Endothelial cell (in vitro differentiated cells): ENCODE measurements at regions not wholly inside any gene's neighbourhood (a gene's known extent, or its start where the extent isn't known, plus 50 kb on each side); places are given as distances from the start of the nearest gene placed in this dataset.

ENCODE experiments used
- DNase-seq: peaks from one replicate; pipeline ENCODE4 v3.0.0; 2021; ENCODE audit warnings: low spot score
- H3K27ac Mint-ChIP-seq: one replicate; pipeline ENCODE4 v1.8.0; 2021; ENCODE audit warnings: mixed read lengths, inconsistent platforms; ENCODE audit not compliant: unreplicated experiment
- H3K27me3 Mint-ChIP-seq: one replicate; pipeline ENCODE4 v1.8.0; 2021; ENCODE audit warnings: mild to moderate bottlenecking, moderate library complexity, mixed read lengths, inconsistent platforms; ENCODE audit not compliant: unreplicated experiment
- H3K36me3 Mint-ChIP-seq: one replicate; pipeline ENCODE4 v1.8.0; 2021; ENCODE audit warnings: mild to moderate bottlenecking, low read depth, mixed read lengths, inconsistent platforms; ENCODE audit not compliant: unreplicated experiment
- H3K4me1 Mint-ChIP-seq: one replicate; pipeline ENCODE4 v1.8.0; 2021; ENCODE audit warnings: mild to moderate bottlenecking, mixed read lengths, inconsistent platforms; ENCODE audit not compliant: unreplicated experiment
- H3K4me3 Mint-ChIP-seq: one replicate; pipeline ENCODE4 v1.8.0; 2021; ENCODE audit warnings: mild to moderate bottlenecking, mixed read lengths, inconsistent platforms; ENCODE audit not compliant: unreplicated experiment
- H3K9me3 Mint-ChIP-seq: one replicate; pipeline ENCODE4 v1.8.0; 2021; ENCODE audit warnings: mixed read lengths, inconsistent platforms; ENCODE audit not compliant: unreplicated experiment
- TF ChIP-seq, protein P1 (sequence below): fragments of 200-600 bp; sonication (generic); IDR thresholded peaks from one replicate; pipeline ENCODE4 v1.5.0; 2021; ENCODE audit warnings: antibody characterized with exemption; ENCODE audit not compliant: unreplicated experiment

DNA sequence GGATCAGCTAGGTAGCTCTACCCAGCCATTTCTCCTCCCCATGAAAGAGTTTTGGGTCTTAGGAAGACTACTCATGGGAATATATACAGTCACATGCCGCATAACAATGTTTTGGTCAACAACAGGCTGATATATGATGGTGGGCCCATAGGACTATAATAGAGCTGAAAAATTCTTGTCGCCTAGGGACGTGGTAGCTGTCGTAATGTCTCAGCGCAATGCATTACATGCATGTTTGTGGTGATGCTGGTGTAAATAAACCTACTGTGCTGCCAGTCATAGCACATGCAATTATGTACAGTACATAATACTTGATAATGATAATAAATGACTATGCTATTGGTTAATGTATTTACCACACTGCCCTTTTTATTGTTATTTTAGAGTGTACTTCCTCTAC lies 78.2 kb upstream of the DLX6 start:
- Mint-ChIP-seq H3K27ac (no peak overlapping the region), H3K9me3 (no peaks in the 10 kb centered on the region), H3K4me1 (no peaks in the 10 kb centered on the region), H3K4me3 (no peak overlapping the region), H3K36me3 (no peaks in the 10 kb centered on the region), H3K27me3 (peaks cover 3% of the 10 kb centered on the region)
- no peak for DNase-seq
- TF ChIP-seq, protein P1, sequence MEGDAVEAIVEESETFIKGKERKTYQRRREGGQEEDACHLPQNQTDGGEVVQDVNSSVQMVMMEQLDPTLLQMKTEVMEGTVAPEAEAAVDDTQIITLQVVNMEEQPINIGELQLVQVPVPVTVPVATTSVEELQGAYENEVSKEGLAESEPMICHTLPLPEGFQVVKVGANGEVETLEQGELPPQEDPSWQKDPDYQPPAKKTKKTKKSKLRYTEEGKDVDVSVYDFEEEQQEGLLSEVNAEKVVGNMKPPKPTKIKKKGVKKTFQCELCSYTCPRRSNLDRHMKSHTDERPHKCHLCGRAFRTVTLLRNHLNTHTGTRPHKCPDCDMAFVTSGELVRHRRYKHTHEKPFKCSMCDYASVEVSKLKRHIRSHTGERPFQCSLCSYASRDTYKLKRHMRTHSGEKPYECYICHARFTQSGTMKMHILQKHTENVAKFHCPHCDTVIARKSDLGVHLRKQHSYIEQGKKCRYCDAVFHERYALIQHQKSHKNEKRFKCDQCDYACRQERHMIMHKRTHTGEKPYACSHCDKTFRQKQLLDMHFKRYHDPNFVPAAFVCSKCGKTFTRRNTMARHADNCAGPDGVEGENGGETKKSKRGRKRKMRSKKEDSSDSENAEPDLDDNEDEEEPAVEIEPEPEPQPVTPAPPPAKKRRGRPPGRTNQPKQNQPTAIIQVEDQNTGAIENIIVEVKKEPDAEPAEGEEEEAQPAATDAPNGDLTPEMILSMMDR = no peak

DNA sequence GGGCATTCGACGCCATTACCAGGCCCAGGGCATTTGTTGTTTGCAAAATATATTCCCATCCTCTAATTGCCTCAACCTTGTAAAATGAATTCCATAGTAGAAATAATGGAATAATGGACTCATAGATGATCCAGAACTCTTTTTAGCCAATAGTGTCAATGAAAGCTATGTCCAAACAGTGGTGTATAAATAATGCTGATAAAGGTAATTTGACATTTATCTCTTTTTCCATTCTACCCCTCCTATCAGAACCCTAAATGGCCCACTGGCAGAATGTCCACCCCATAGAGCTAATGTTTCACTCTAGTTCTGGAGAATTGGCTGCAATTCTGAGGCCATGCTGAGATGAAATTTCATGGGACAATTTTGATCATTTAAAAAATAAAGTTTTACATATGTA lies 76.4 kb upstream of the DLX6 start:
- Mint-ChIP-seq H3K9me3 (no peaks in the 10 kb centered on the region), H3K27ac (no peak overlapping the region), H3K27me3 (peaks cover 3% of the 10 kb centered on the region), H3K36me3 (no peaks in the 10 kb centered on the region), H3K4me3 (no peak overlapping the region), H3K4me1 (no peaks in the 10 kb centered on the region)
- TF ChIP-seq, protein P1 = no peak
- DNase-seq = no peak

DNA sequence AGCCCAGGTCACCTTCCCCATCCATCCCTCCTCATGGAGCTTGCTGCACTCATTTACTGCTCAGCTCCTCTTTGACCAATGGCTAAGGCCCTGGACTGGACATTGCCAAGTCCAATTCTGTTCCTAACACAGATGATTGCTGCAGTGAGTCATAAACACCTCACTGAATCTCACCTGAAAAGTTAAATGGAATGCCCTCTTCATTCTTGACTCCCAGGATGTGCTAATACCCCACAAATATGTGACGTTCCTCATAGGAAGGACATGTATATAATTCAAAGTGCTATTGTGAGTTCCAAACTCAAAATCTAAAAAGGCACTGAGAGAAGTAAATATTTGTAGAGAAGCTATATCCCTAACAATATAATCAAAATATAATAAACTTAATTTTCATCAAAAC lies 73.5 kb upstream of the DLX6 start:
- TF ChIP-seq, protein P1 = no peak
- DNase-seq = no peak
- no peaks in the 10 kb centered on the region for H3K4me1 Mint-ChIP-seq
- no peaks in the 10 kb centered on the region for H3K36me3 Mint-ChIP-seq
- no peak overlapping the region for H3K4me3 Mint-ChIP-seq
- H3K9me3 Mint-ChIP-seq = no peaks in the 10 kb centered on the region
- no peak overlapping the region for H3K27ac Mint-ChIP-seq
- H3K27me3 Mint-ChIP-seq = no peaks in the 10 kb centered on the region

DNA sequence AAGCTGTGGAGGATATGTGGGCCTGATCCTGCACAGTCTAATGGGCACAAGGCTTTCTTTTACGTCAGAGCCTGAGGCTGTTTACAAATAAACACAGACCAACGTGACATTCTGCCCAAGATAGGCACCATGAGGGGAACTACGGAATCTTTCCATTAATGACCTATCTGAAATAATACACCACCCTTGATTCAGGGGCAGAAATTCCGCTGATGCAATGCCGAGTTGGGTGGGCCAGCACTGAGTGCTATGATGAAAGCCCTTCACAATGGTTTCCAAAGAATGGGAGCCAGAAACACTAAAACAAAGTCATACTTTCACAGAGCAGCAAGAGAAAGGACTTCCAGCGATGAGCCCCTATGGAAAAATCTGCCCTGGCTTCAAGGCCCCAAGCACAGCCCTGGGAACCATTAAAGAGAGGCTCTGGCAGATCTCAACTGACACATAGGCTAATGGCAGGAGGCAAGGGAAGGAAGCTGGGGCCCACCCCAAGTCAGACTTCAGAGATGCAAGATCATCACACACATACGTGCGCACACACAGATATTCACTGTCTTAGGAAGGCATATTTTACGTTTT lies 72.2 kb upstream of the DLX6 start:
- no peak overlapping the region for H3K27ac Mint-ChIP-seq
- TF ChIP-seq, protein P1 = no peak
- H3K4me1 Mint-ChIP-seq = no peaks in the 10 kb centered on the region
- no peak overlapping the region for H3K4me3 Mint-ChIP-seq
- DNase-seq = no peak
- H3K27me3 Mint-ChIP-seq = peaks cover 2% of the 10 kb centered on the region
- no peaks in the 10 kb centered on the region for H3K9me3 Mint-ChIP-seq
- no peaks in the 10 kb centered on the region for H3K36me3 Mint-ChIP-seq

DNA sequence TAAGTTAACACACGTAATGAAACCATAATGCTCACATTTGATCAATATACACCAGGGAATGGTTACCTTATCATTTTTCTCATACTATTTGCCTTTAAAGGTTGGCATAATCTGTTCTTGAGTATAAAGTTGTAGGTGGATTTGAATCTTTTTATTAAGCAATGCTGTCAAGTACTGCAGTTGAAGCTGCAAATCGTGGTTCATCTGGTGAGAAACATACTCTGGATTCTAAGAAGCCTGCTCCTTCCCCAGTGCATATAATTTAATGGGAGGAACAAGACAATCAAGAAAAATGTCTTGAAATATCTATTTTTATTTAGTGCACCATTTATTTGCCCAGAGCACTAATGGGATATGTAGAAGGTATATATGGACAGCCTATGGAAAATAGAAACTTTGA lies 68.7 kb upstream of the DLX6 start:
- Mint-ChIP-seq H3K27ac (no peak overlapping the region), H3K36me3 (no peaks in the 10 kb centered on the region), H3K4me1 (no peaks in the 10 kb centered on the region), H3K4me3 (no peak overlapping the region), H3K9me3 (no peaks in the 10 kb centered on the region), H3K27me3 (peaks cover 2% of the 10 kb centered on the region)
- no peak for DNase-seq
- TF ChIP-seq, protein P1 = no peak
